OCI-M2 (cell line): ENCODE measurements at regions not wholly inside any gene's neighbourhood (a gene's known extent, or its start where the extent isn't known, plus 50 kb on each side); places are given as distances from the start of the nearest gene placed in this dataset.

Experiments
- DNase-seq: peaks from one replicate; lab custom pipeline; 2025; ENCODE audit not compliant: unreplicated experiment; lab: John Stamatoyannopoulos, UW

GRCh38 chr1:87905651-87906050, 577.0 kb downstream of the LMO4 start:
- DNase-seq, result no peak

- no peak for DNase-seq
Measured at GRCh38 chr1:87906078-87906477, 577.4 kb downstream of the LMO4 start.

- DNase-seq, result no peak
Measured at GRCh38 chr1:87913361-87913760, 584.7 kb downstream of the LMO4 start.

GRCh38 chr1:87914396-87914795, 585.7 kb downstream of the LMO4 start:
- DNase-seq, result no peak

GRCh38 chr1:87915771-87916170, 587.1 kb downstream of the LMO4 start:
- no peak for DNase-seq

- no peak for DNase-seq
Measured at GRCh38 chr1:87916965-87917364, 588.3 kb downstream of the LMO4 start.

- DNase-seq, result no peak
Measured at GRCh38 chr1:87918398-87918797, 589.7 kb downstream of the LMO4 start.

GRCh38 chr1:87922885-87923284, 594.2 kb downstream of the LMO4 start:
- no peak for DNase-seq

GRCh38 chr1:87926131-87926830, 597.6 kb downstream of the LMO4 start:
- no peak for DNase-seq

GRCh38 chr1:87926921-87927320, 598.2 kb downstream of the LMO4 start:
- no peak for DNase-seq

- DNase-seq, result no peak
Measured at GRCh38 chr1:87927391-87928280, 599.0 kb downstream of the LMO4 start.

GRCh38 chr1:87928623-87929022, 599.9 kb downstream of the LMO4 start:
- DNase-seq, result no peak

- no peak for DNase-seq
Measured at GRCh38 chr1:87929906-87930305, 601.2 kb downstream of the LMO4 start.

- no peak for DNase-seq
Measured at GRCh38 chr1:87930796-87931195, 602.1 kb downstream of the LMO4 start.

- no peak for DNase-seq
Measured at GRCh38 chr1:87933171-87933570, 604.5 kb downstream of the LMO4 start.

- DNase-seq, result no peak
Measured at GRCh38 chr1:87935130-87935529, 606.5 kb downstream of the LMO4 start.

GRCh38 chr1:87937831-87938395, 609.2 kb downstream of the LMO4 start:
- no peak for DNase-seq

- DNase-seq, result no peak
Measured at GRCh38 chr1:87938631-87939030, 610.0 kb downstream of the LMO4 start.

- DNase-seq, result no peak
Measured at GRCh38 chr1:87939444-87939843, 610.8 kb downstream of the LMO4 start.

GRCh38 chr1:87940421-87940820, 611.7 kb downstream of the LMO4 start:
- no peak for DNase-seq

GRCh38 chr1:87941337-87941946, 612.8 kb downstream of the LMO4 start:
- DNase-seq, result no peak

- no peak for DNase-seq
Measured at GRCh38 chr1:87942165-87942564, 613.5 kb downstream of the LMO4 start.
